Left colon (tissue), 2 donors: ENCODE measurements at regions not wholly inside any gene's neighbourhood (a gene's known extent, or its start where the extent isn't known, plus 50 kb on each side); places are given as distances from the start of the nearest gene placed in this dataset.

Experiments
- ATAC-seq: fragments of 200-7000 bp; cut with Tn5 transposase; one replicate; pipeline ENCODE4 v1.9.1; 2020; ENCODE audit warnings: mild to moderate bottlenecking, moderate library complexity
- DNase-seq, 2 donors: peaks; one replicate each; pipeline ENCODE4 v3.0.0-alpha.2; 2020
- intact Hi-C, 2 donors: fragments of 100-400 bp; cut with DNase I in 1 of 2; cut with micrococcal nuclease in 1 of 2; formaldehyde crosslinking; loops; one replicate each; pipeline versions ENCODE4 v1.11.2 to v1.14.0; 2022; cut with DNase I, micrococcal nuclease
- donor health status: DM: no; HTN: no; CAD: no.
- donor health status: DM: yes; HTN: yes; CAD: no.

DNA sequence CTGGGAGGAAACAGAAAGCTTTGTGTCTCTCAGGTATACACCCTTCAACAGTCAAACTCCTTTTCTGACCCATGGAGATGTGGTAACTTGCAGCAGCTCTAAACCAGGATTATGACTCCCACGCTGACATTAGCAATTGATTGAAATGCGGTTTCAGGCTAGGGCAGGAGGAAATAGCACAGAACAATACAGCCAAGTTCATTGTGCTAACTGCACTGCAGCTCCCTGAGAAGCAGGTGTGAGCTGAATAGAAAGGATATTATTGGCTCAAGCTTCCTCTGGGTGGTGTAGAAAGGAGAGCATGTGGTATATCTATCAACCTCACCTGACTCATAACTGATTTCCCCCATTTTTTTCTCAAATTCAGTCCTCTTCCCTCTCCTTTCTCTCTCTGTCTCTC, 612.3 kb upstream of the BTBD3 start:
- DNase-seq (no peak), ATAC-seq (no peak)
- intact Hi-C loops, result no loop called here

GRCh38 chr20:11311659-11312224, 606.0 kb upstream of the BTBD3 start:
- ATAC-seq (no peak), DNase-seq (no peak)
- intact Hi-C loops, result no loop called here

- intact Hi-C loops, result no loop called here
- ATAC-seq (no peak), DNase-seq (no peak)
These were observed 602.2 kb upstream of the BTBD3 start for GRCh38 chr20:11315525-11315924.

DNA sequence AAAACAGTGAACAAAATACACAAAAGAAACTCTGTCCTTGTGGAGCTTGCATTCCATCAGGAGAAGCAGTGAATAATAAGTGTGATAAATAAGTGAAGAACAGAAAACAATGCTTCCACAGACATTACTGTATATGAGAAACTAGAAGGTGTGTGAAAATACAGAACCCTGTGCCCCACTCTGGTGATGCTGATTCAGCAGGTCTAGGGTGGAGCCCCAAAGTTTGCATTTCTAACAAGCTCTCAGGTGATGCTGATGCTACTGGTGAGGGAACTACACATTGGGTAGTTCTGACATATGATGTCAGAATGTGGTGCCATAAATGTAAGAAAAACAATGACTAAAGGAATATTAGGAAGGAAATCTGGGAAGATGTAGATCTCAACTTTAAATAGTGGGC, 601.4 kb upstream of the BTBD3 start:
- DNase-seq (no peak), ATAC-seq (no peak)
- intact Hi-C loops, result no loop called here

DNA sequence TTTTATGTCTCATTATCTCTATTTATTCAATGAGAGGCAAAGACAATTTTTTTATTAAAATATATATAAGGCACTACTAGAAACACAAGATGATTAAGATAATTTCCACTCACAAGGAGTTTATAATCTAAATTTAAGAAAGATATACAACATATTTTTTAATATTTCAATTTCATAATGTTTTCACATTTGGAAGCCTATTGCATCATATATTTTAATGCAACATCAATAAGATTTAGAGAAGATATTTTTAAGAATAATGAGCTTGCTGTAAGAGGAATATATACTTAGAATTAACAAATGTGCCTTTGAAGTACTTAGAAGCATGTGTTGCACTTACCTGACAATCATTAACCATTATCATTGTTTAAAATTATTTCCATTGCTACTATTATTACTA, 597.7 kb upstream of the BTBD3 start:
- ATAC-seq, result no peak
- no peak for DNase-seq
- intact Hi-C loops, result no loop called here

DNA sequence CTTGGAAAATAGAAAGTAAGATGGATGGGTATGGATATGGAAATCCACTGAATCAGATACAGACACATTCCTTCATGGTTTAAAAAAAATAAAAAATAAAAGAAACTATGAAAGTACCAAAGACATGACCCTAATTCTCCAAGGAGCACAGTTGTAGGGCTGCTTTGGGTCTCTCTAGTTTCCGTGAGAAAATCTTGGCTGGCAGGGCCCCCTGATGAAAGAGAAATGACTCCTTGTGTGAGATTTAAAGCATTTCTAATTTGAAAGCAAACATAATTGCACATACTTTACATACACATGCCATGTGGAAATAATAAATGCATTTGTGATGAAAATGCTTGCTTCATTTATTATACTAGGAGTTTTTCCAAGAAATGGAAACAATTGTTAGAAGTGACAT, 593.9 kb upstream of the BTBD3 start:
- intact Hi-C loops, result no loop called here
- DNase-seq, result no peak
- no peak for ATAC-seq

DNA sequence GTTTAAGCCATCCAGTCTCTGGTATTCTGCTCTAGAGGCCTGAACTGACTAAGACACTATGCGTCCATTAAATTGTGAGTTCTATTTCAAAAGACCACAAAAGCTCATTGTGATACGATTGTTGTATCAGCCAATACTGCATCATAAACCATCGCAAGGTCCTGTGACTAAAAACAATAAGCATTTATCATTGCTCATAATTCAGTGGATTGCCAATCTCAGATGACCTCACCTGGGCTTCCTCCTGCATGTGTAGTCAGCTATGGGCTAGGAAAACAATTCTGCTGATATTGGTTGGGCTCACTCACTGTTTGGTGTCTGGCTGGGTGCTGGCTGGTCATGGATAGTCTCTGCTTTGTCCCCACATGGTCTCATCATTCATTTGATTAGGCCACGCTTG, 592.7 kb upstream of the BTBD3 start:
- ATAC-seq (no peak), DNase-seq (no peak)
- intact Hi-C loops, result no loop called here

DNA sequence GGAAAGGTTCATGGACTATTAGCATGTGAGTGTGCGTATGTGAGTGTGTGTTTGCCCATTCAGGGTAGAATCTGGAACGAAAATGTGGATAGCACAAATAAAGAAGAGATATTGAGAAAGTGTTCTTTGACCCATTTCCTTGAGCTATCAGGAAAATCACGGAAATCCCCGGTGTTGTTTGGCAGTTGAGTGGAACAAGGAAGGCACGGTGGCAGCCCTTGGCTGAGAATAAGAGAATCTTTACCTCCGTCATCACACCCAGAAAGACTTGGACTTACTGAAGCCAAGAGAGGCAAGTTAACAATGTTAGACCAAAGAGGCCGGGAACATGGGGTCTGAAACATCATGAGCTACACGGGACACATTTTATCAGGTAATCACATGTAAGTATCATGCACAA, 588.9 kb upstream of the BTBD3 start:
- DNase-seq (no peak), ATAC-seq (peak; percentile 52)
- intact Hi-C loops, result no loop called here

GRCh38 chr20:11329271-11329670, 588.4 kb upstream of the BTBD3 start:
- no peak for ATAC-seq
- intact Hi-C loops, result no loop called here
- no peak for DNase-seq

- ATAC-seq (no peak), DNase-seq (no peak)
- intact Hi-C loops, result no loop called here
These were observed 586.6 kb upstream of the BTBD3 start for GRCh38 chr20:11331096-11331495.

DNA sequence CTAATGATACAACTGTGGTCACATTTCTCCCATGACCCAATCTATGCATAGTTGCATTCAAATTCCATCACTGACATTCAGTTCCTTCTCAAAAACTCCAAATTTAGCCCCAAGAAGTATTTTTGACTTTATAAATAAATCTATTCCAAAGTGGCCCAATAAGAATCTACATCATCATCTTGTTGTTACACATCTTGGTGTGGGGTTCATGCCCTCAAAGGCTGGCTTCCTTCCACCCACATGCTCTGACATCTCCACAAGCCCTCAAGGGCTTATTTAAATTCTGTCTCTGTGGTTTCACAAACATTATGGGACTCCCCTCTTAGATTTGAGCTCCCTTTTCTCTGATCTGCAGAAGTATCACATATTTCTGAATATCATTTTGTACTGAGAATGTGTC, 585.3 kb upstream of the BTBD3 start:
- ATAC-seq, result no peak
- intact Hi-C loops, result no loop called here
- DNase-seq, result no peak

- DNase-seq (no peak), ATAC-seq (no peak)
- intact Hi-C loops, result no loop called here
These were observed 584.1 kb upstream of the BTBD3 start for GRCh38 chr20:11333634-11334033.

DNA sequence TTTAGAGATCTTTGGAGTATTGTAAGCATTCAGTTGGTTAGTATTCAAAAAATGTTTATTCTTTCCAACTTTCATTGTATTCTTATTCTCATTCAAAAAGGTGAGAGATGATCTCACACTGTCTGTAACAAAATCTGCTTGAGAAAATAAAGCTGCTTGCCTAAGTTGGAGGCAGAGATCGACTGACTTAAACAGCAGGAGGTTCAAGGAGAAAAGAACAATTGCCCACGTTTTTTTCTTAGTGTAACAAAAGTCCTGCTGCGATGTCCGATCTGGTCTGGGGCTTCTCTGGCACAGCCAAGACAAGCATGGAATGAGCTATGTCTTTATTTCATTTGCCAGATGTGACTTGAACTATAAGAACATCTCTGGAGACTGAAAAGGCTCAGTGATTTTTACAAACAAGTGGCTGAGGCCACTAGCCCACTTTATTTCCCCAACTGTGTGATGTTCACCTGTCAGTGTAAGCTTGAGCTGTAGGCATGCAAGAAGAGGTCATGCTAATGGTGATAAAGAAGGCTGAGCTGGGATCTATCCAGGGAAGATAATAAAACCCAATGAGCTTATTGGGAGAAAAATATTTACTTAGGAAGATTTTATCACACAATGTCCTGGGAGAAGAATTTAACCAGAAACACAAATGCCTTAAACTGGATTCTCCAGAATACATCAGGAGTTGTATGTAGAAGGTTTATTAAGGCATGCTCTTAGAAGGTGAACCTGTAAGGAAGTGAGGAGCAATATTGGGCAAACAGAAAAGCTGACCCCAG, 580.1 kb upstream of the BTBD3 start:
- DNase-seq (no peak), ATAC-seq (no peak)
- intact Hi-C loops, result no loop called here

GRCh38 chr20:11338496-11339306, 579.0 kb upstream of the BTBD3 start:
- intact Hi-C loops, result no loop called here
- DNase-seq, result no peak

DNA sequence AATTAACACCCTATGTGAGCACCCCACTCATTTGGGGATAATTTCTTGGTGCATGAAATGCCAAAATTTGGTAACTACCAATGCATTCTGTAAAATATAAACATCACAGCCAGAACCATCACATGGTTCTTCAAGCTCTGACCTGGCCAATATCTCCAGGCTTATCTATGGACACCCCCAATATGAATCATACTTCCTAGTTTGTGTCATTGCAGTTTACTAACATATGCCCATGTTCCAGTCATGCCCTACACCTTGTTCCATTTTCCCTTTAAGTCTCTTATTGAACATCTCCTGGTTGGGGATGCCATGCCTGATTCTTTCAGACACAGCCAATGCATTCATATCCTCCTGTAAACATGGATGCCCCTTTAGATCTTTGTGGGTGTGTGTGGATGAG, 572.8 kb upstream of the BTBD3 start:
- intact Hi-C loops, result no loop called here
- no peak for ATAC-seq

More at GRCh38 chr20:11338496-11339306, 579.0 kb upstream of the BTBD3 start:
- no peak for ATAC-seq

DNA sequence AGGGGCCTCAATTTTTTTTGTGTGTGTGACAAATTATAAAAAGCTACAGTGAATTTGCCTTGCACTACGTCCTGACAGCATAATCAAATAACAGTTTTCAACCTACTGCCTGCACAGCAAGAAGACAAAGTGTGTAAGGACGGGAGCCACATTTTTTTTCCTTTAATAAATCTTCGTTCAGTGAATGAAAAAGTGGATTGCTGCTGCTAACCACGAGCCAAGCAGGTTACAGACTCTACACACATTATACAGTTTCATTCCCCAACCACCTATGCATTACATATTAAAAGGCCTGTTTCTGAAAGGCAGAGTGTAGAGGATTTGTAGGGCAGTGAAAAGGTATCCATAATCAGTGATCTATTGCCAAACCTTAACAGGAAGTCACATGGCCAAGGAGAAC, 570.0 kb upstream of the BTBD3 start:
- DNase-seq (no peak), ATAC-seq (no peak)
- intact Hi-C loops, result no loop called here

More for the DNA sequence above, 572.8 kb upstream of the BTBD3 start:
- no peak for DNase-seq

DNA sequence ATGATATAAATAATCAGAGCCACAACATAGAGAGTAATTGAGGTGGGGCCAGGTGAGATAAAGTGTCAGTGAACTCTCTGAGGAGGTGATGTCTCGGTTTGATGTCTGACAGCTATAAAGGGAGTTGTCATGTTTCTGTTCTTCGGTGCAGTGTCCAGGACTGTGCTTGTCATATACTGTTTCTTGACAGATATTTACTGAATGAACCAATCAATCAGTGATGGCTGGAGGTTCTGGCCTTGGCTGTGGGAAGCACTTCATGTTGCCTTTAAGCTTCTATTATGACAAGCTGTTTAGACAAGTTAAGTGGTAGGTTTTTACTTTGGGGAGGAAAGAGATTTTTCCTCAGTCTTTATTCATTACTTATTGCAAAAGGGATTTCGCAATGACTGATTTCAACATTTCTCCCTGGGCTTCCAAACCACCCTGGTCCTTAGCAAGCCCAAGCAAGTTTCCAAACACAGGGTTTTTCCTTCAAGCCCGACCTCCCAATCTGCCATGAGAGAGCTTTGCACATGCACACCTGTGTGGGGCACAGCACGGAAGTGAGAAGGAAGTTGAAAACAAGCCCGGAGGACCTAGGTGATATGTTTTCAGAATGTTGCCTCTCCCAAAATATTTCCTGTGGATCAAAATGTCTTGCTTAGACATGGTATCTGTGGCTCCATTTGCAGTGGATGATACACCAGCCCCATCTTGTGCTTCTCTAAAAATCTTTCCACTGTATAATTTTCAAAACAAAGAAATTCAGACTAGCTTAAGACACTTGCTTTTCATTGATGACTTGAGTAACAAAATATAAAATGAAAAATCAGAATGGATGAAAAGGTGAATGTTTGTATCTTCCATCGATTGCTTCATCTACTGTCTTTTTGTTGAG, 567.3 kb upstream of the BTBD3 start:
- ATAC-seq (peak; percentile 22), DNase-seq (no peak)
- intact Hi-C loops, result no loop called here

DNA sequence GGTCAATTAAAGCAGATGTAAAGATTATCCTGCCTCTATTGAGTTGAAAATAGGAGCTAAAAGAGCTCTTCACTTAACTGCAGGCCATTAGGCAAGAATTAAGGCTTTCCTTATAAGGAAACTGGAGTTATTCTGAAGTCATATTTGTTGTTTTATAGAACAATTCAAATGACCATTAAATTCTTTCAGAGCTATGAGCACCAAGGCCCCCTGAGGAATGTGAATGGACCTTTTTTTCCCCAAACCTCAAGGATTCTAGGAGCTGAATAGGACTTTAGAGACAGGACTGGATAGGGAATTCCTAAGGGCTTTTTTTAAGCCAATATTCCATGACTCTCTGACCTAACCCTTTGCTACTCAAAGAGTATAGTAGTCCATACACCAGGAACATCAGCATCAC, 565.7 kb upstream of the BTBD3 start:
- no peak for ATAC-seq
- intact Hi-C loops, result no loop called here
- no peak for DNase-seq

- ATAC-seq (no peak), DNase-seq (no peak)
- intact Hi-C loops, result no loop called here
These were observed 562.8 kb upstream of the BTBD3 start for GRCh38 chr20:11354846-11355245.
